Right lobe of liver (tissue), 6 donors: ENCODE measurements at regions not wholly inside any gene's neighbourhood (a gene's known extent, or its start where the extent isn't known, plus 50 kb on each side); places are given as distances from the start of the nearest gene placed in this dataset.
"Not testable (repeated sequence)": the region's sequence is repeated elsewhere in the genome, so short reads cannot be mapped to it uniquely, and the experiment has no call there.

ENCODE experiments used
- ATAC-seq, 4 donors: fragments of 200-7000 bp; cut with Tn5 transposase; one replicate each; pipeline ENCODE4 v1.9.1; 2020; ENCODE audit warnings: mild to moderate bottlenecking in 4 of 4, moderate library complexity in 4 of 4
- DNase-seq, 3 donors: peaks; one replicate each; pipeline ENCODE4 v3.0.0-alpha.2; 2020
- H3K27ac ChIP-seq, 3 donors: fragments of 200-600 bp; one replicate each; pipeline ENCODE4 v1.8.0; 2022
- H3K27me3 ChIP-seq, 2 donors: fragments of 200-600 bp; one replicate each; pipeline ENCODE4 v1.8.0; 2022
- H3K36me3 ChIP-seq, 4 donors: fragments of 200-600 bp; sonication (generic) in 1 of 4; one replicate each; pipeline versions ENCODE4 v1.5.1 to v1.8.0; 2017 to 2022; ENCODE audit warnings: control low read depth in 1 of 4
- H3K4me1 ChIP-seq, 4 donors: fragments of 200-600 bp; sonication (generic) in 1 of 4; one replicate each; pipeline versions ENCODE4 v1.5.1 to v1.8.0; 2017 to 2022; ENCODE audit warnings: control low read depth in 1 of 4
- H3K4me3 ChIP-seq, 3 donors: fragments of 200-600 bp; one replicate each; pipeline ENCODE4 v1.8.0; 2022
- H3K9me3 ChIP-seq, 4 donors: fragments of 200-600 bp; sonication (generic) in 1 of 4; one replicate each; pipeline versions ENCODE4 v1.5.1 to v1.8.0; 2017 to 2022; ENCODE audit warnings: control low read depth in 1 of 4
- POLR2A ChIP-seq: fragments of 450-650 bp; IDR thresholded peaks from one replicate; pipeline ENCODE4 v1.6.1; 2017; ENCODE audit warnings: antibody characterized with exemption, mild to moderate bottlenecking
- WGBS: methylation state at CpG from one replicate; pipeline ENCODE4 v1.1.6; 2018; ENCODE audit warnings: low coverage, low lambda C conversion rate; ENCODE audit not compliant: insufficient coverage; ENCODE audit errors: missing lambda C conversion rate; 5-methylcytosine and 5-hydroxymethylcytosine counted together
- intact Hi-C, 2 donors: fragments of 100-400 bp; cut with DNase I; formaldehyde crosslinking; loops; one replicate each; pipeline versions ENCODE4 v1.11.2 to v1.14.1; 2022
- TF ChIP-seq, protein P1 (sequence below), 4 donors: fragments of 200-600 bp in 3 of 4; fragments of 450-650 bp in 1 of 4; IDR thresholded peaks; one replicate each; pipeline versions ENCODE4 v1.5.1 to v1.8.0; 2016 to 2022; ENCODE audit warnings: antibody characterized with exemption in 4 of 4, mild to moderate bottlenecking in 2 of 4
- donor health status: DM: no; HTN: yes; CAD: no.
- donor health status: DM: no; HTN: no; CAD: no.
- donor health status: DM: no; HTN: no; CAD: no.
- donor health status: DM: no; HTN: yes; CAD: no.
- donor health status: DM: no; HTN: yes; CAD: no.

DNA sequence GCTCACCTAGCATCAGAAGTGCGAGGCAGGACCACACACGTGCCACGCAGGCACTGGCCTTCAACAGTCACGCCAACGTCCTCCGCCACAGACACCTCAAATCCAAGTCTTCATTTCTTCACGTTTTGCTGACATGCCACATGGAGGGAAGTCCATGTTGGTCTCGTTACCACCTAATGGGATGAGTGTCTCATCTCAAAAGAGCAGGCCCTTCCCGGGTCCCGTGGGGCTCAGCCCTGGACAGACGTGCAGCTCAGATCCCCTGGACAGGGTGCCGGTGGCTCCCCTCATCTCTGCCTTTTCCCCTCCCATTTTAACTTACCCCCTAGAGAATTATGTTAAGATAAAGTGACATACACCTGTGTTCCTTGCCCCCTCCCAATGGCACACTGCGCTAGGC, 76.8 kb downstream of the MRPL36 start:
- no peaks in the 10 kb centered on the region for H3K27me3 ChIP-seq
- intact Hi-C loops: no loop called here
- no peaks in the 10 kb centered on the region for H3K4me1 ChIP-seq
- ATAC-seq: no peak
- TF ChIP-seq, protein P1, sequence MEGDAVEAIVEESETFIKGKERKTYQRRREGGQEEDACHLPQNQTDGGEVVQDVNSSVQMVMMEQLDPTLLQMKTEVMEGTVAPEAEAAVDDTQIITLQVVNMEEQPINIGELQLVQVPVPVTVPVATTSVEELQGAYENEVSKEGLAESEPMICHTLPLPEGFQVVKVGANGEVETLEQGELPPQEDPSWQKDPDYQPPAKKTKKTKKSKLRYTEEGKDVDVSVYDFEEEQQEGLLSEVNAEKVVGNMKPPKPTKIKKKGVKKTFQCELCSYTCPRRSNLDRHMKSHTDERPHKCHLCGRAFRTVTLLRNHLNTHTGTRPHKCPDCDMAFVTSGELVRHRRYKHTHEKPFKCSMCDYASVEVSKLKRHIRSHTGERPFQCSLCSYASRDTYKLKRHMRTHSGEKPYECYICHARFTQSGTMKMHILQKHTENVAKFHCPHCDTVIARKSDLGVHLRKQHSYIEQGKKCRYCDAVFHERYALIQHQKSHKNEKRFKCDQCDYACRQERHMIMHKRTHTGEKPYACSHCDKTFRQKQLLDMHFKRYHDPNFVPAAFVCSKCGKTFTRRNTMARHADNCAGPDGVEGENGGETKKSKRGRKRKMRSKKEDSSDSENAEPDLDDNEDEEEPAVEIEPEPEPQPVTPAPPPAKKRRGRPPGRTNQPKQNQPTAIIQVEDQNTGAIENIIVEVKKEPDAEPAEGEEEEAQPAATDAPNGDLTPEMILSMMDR (IDR thresholded peaks at IDR 0.05): no peak
- TF ChIP-seq POLR2A: no peak
- DNase-seq: no peak
- H3K27ac ChIP-seq: no peak overlapping the region
- H3K9me3 ChIP-seq: peaks cover 0 to 2% (median 0%) of the 10 kb centered on the region in 4 donors
- H3K4me3 ChIP-seq: no peak overlapping the region
- WGBS: 63% methylated on average over 9 of the region's 13 CpGs
- no peaks in the 10 kb centered on the region for H3K36me3 ChIP-seq

- Histone ChIP-seq H3K4me3 (no peak overlapping the region), H3K27ac (no peak overlapping the region), H3K4me1 (no peaks in the 10 kb centered on the region), H3K36me3 (no peaks in the 10 kb centered on the region), H3K27me3 (no peaks in the 10 kb centered on the region), H3K9me3 (peaks cover 0 to 2% (median 0%) of the 10 kb centered on the region in 4 donors)
- TF ChIP-seq, protein P1 (IDR thresholded peaks at IDR 0.05): no peak
- no peak for TF ChIP-seq POLR2A
- no peak for DNase-seq
- intact Hi-C loops: no loop called here
- 65% methylated on average over 19 of the region's 21 CpGs for WGBS
- ATAC-seq: no peak
These were observed 79.1 kb downstream of the MRPL36 start for GRCh38 chr5:1720396-1721110.

GRCh38 chr5:1719860-1720259, 79.8 kb downstream of the MRPL36 start:
- Histone ChIP-seq H3K27ac (no peak overlapping the region), H3K36me3 (no peaks in the 10 kb centered on the region), H3K27me3 (no peaks in the 10 kb centered on the region), H3K9me3 (peaks cover 0 to 2% (median 0%) of the 10 kb centered on the region in 4 donors), H3K4me1 (no peaks in the 10 kb centered on the region), H3K4me3 (no peak overlapping the region)
- TF ChIP-seq POLR2A: no peak
- TF ChIP-seq, protein P1 (IDR thresholded peaks at IDR 0.05): no peak
- intact Hi-C loops: no loop called here
- WGBS: 41% methylated on average over 5 of the region's 5 CpGs
- DNase-seq: no peak
- no peak for ATAC-seq

- no peak for ATAC-seq
These were observed 81.0 kb downstream of the MRPL36 start for GRCh38 chr5:1718669-1719068.

GRCh38 chr5:1710091-1710490, 89.5 kb downstream of the MRPL36 start:
- WGBS: 7% methylated on average over 3 of the region's 21 CpGs
- not testable (repeated sequence) for ATAC-seq

More at GRCh38 chr5:1718669-1719068, 81.0 kb downstream of the MRPL36 start:
- Histone ChIP-seq H3K4me1 (no peaks in the 10 kb centered on the region), H3K36me3 (no peaks in the 10 kb centered on the region), H3K27me3 (no peaks in the 10 kb centered on the region), H3K27ac (no peak overlapping the region), H3K9me3 (peaks cover 0 to 2% (median 0%) of the 10 kb centered on the region in 4 donors), H3K4me3 (no peak overlapping the region)
- intact Hi-C loops: no loop called here
- no peak for DNase-seq
- TF ChIP-seq, protein P1 (IDR thresholded peaks at IDR 0.05): no peak
- TF ChIP-seq POLR2A: no peak
- 43% methylated on average over 3 of the region's 3 CpGs for WGBS

More at GRCh38 chr5:1710091-1710490, 89.5 kb downstream of the MRPL36 start:
- H3K27ac ChIP-seq, DNase-seq, intact Hi-C loops, H3K9me3 ChIP-seq, H3K27me3 ChIP-seq, H3K36me3 ChIP-seq, H3K4me1 ChIP-seq, H3K4me3 ChIP-seq: not testable (repeated sequence)
